NCI-H187 treated with DMSO at 0.1 percent for 48 hours (cell line): ENCODE measurements at regions not wholly inside any gene's neighbourhood (a gene's known extent, or its start where the extent isn't known, plus 50 kb on each side); places are given as distances from the start of the nearest gene placed in this dataset.
A peak's percentile ranks its signal among the peaks of the same experiment; 100 is the strongest.

Experiments used
- DNase-seq: peaks from one replicate; lab custom pipeline; 2025; lab: John Stamatoyannopoulos, UW

DNA sequence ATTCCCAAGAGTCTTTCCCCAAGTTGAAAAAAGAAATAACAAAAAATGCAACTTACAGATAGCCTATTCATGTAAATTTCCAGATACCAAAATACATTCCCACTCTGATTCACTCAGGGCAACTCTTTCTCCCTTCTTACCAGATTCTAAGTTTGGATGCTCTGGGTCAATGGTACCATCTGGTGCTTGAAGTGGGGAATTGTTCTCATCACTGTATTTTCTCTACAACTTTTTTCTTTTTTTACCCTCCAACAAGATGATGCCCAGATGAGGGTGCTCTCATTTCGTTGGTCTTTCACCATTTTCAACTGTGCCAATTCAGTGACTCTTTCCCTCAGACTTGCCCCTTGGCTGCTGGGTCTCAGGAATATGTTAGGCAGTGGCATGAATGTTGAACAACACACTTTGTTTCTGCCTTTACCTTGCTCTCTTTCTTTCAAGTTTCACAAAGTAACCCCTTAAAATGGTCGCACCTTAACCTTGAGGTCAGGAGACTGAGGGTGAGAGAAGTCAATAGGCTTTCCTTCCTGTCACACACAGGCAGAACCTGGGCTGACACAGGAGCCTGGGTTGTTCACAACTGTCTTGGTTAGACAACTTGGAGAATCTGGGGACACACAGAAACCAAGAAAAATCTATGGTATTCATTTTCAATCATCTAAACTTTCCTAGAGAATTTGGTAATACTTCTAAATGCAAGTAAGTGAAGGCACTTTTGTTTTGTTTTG, 330.7 kb upstream of the SLCO3A1 start:
- no peak for DNase-seq

DNA sequence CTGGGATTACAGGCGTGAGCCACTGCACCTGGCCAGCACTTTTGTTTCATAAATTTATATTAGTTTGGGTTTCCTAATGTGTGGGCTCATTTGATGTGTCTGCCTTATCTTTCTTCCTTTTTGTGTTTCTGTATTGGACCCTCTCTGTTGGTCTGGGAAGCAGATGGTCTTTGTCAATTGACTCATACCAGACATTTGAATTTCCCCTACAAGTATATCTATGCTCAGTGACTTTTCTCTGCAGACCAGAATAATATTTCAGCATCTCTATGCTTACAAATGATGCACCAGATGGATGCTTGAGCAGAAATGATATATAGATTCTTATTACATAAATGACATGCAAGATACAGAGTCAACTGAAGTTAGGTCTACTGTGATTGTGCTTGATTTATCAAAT, 329.9 kb upstream of the SLCO3A1 start:
- no peak for DNase-seq

- no peak for DNase-seq
Observed at GRCh38 chr15:91524534-91524933, 329.0 kb upstream of the SLCO3A1 start.

DNA sequence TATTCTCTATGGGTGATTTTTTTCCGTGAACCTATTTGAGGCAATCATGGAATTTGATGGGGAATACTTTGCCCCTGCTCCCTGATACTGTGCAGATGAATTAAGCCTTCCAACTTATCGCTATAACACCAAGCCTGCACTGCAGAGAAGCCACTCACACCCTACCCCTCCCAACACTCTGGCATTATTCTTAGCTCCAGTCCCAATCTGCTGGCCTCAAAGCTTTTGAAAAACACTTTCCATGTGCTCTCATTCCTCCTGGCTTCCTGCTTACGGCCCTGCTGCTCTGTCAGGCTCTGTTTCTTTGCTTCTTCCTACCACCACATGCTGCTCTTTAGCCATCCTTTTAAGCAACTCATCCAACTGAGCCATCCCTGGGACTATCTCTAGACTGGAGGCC, 327.8 kb upstream of the SLCO3A1 start:
- DNase-seq: no peak

GRCh38 chr15:91526424-91526823, 327.1 kb upstream of the SLCO3A1 start:
- no peak for DNase-seq

- no peak for DNase-seq
Observed at GRCh38 chr15:91528801-91529200, 324.7 kb upstream of the SLCO3A1 start.

DNA sequence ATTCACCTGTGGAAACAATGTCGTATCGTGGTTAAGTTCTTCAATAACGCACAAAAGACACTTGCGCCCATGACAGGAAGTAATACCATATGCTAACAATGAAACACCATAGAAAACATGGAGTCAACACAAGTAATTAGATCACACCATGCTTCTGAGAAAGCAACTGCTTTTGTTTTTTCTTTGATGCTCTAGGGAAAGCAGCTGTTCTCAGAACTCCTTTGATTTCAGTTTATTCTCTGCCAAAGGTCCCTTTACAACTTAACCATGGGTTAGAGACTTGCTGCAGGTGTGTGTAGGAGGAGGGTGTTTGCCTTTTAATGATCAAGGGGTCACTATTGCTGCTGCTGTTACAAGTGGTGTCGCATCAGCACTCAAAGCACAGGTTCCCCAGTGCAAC, 324.0 kb upstream of the SLCO3A1 start:
- DNase-seq: no peak

- no peak for DNase-seq
Observed at GRCh38 chr15:91530279-91530678, 323.2 kb upstream of the SLCO3A1 start.

DNA sequence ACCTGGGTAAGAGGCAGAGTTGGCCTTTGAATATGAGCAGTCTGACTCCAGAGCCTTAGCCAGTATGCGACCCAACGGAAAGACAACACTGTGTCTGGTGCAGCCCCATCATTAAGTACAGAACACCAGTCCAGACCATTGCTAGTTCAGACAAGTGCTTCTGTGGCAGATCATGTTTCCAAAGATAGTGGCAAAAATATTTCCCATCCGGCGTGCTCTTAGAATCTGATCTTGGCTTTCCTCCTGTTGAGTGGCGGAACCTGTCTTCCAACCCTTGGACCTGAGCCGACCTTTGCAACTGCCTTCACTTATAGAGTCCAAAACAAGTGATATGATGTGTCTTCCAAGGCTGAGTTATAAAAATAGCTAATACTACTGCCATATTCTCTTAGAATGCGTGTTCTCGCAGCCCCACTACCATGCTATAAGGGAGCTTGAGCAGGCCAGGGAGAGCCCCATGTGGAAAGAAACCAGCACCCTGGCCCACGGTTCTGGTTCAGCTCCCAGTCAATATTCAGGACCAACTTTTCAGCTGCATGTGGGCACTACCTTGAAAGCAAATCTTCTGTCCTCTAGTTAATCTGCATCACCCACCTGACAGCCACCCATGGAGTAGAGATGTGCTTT, 322.4 kb upstream of the SLCO3A1 start:
- DNase-seq: no peak

- no peak for DNase-seq
Observed at GRCh38 chr15:91534235-91534634, 319.3 kb upstream of the SLCO3A1 start.

GRCh38 chr15:91534976-91535375, 318.5 kb upstream of the SLCO3A1 start:
- DNase-seq: no peak

- no peak for DNase-seq
Observed at GRCh38 chr15:91535856-91536500, 317.5 kb upstream of the SLCO3A1 start.

GRCh38 chr15:91537856-91538255, 315.7 kb upstream of the SLCO3A1 start:
- DNase-seq: no peak

- no peak for DNase-seq
Observed at GRCh38 chr15:91538782-91539181, 314.7 kb upstream of the SLCO3A1 start.

DNA sequence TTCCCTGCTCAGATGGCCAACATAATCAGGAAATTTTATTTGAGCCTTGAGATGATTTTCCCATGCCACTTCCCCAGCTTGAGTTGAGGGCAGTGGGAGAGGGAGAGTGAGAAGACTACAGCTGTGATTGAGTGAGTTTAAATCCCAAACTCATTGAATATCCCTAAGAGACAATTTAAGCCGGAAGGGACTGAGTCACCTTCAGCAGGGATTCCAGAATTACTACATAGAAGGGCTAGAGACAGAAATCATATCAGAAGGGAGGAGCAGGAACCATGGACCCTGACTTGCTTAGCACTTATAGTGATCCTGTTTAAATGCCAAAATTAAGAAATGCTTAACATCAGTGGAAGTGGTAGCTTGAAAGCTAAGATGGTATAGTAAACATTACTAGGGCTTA, 312.2 kb upstream of the SLCO3A1 start:
- no peak for DNase-seq

GRCh38 chr15:91542226-91542625, 311.3 kb upstream of the SLCO3A1 start:
- DNase-seq: no peak

- DNase-seq: no peak
Observed at GRCh38 chr15:91547356-91547755, 306.2 kb upstream of the SLCO3A1 start.

- peak; percentile 42 for DNase-seq
Observed at GRCh38 chr15:91548549-91548948, 305.0 kb upstream of the SLCO3A1 start.

DNA sequence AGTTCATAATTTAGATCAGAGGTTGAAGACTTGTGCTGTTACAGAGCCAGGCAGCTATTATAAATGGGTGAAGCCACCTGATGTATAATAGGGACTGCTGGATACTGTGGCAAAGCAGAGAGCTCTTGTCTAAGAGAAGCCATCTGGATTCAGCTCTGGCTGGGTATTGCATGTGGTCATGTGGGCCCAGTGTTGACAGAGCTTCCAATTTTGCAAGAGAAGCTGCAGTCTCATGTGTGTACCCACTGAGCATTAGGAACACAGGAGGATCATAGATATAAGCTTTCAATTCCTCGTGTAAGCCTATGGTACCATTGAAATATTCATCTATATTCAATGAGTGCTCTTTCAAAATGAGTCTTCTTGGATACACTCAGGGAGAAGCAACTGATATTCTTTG, 303.9 kb upstream of the SLCO3A1 start:
- DNase-seq: no peak

- DNase-seq: peak; percentile 22
Observed at GRCh38 chr15:91552555-91552954, 301.0 kb upstream of the SLCO3A1 start.

GRCh38 chr15:91553196-91553854, 300.2 kb upstream of the SLCO3A1 start:
- peak; percentile 45 for DNase-seq

- DNase-seq: no peak
Observed at GRCh38 chr15:91555312-91555711, 298.2 kb upstream of the SLCO3A1 start.

DNA sequence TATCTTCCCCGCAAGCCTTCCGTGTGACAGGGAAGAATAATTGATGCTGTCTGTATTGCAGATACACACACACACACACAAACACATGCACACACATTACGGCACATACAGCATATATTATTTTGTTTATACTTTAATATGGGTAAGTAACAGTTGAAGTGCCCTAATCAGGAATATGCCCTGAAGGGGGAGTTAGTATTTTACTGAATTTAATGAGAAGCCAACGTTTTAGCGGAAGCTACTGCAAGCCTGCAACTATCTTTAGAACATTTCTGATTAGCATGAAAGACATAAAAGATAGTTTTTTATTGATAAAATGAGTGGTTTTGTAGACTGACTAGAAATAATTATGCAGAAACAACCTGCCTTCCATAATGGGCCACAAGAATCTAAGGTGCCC, 296.6 kb upstream of the SLCO3A1 start:
- DNase-seq: no peak
